NT2/D1 (cell line): ENCODE measurements at regions not wholly inside any gene's neighbourhood (a gene's known extent, or its start where the extent isn't known, plus 50 kb on each side); places are given as distances from the start of the nearest gene placed in this dataset.

ENCODE experiments used
- SUZ12 ChIP-seq: IDR thresholded peaks from 2 replicates; pipeline ENCODE4 v1.6.1; 2011; ENCODE audit not compliant: insufficient read length, insufficient read depth; ENCODE audit errors: extremely low read depth
- YY1 ChIP-seq: IDR thresholded peaks from 2 replicates; pipeline ENCODE4 v1.6.1; 2011; ENCODE audit not compliant: insufficient read length, insufficient read depth
- ZNF274 ChIP-seq: IDR thresholded peaks from 2 replicates; pipeline ENCODE4 v1.6.1; 2011; ENCODE audit warnings: mild to moderate bottlenecking, low read depth, low read length

DNA sequence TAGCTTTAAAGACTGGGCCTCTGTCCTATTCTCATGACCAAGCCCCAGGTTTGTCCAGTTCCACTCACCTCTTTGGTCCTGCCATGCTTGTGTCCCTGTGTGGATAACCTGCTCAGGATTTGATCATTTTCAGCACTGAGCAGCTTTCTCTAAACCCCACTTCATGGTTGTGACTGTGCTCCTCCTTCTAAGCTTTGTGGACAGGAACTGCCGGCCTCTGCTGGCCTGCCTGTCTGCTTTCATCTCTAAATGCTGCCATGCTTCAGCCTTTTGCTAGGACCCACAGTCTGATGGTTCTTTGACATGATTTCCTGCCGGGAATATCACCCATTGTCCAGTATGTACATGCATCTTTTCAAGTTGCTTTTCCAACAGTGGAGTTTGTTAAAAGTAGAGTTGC is 53.9 kb upstream of the STXBP6 start:
- TF ChIP-seq SUZ12: no peak
- TF ChIP-seq YY1: no peak
- no peak for TF ChIP-seq ZNF274
